ENCODE measurements at regions not wholly inside any gene's neighbourhood (a gene's known extent, or its start where the extent isn't known, plus 50 kb on each side); places are given as distances from the start of the nearest gene placed in this dataset.
"Not testable (repeated sequence)": the region's sequence is repeated elsewhere in the genome, so short reads cannot be mapped to it uniquely, and the experiment has no call there.

DNA sequence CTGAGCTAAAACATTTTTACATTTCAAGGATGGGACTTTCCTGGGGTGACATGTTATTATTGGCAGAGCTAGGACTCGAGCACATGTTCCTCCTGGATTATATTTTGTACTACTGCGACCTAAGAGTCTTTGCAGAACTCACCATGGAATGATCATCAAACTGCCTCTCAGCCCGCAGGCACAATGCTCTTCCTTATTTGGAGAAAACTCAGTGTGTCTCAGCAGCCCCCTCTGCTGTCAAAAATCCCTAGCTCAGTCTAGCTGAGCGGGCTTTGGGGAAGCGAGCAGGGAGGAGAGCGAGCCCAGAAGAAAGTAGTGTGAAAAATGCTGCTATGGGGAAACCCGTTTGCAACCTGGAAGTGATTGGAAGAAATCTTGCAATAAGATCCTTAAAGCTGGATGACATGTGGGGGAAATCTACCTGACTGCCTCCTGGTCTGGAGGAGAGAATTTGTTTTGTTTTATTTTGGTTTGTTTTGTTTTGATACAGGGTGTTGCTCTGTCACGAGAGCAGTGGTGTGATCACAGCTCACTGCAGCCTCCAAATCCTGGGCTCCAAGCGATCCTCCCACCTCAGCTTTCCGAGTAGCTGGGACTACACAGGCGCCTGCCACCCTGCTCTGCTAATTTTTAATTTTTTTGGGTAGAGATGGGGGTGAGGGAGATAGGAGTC, 89.9 kb upstream of the CLINT1 start:
- Histone ChIP-seq H2AFZ (ENCODE audit: low read depth, low read length) (peak overlapping the region; percentile 68), H3K23ac (ENCODE audit: low read length in 2 of 2) (no peak overlapping the region), H2AK5ac (ENCODE audit: low read length, severe bottlenecking) (peak overlapping the region; percentile 82), H3K4ac (ENCODE audit: low read depth in 1 of 2, low read length in 2 of 2) (no peak overlapping the region), H2BK5ac (ENCODE audit: low read depth, low read length, poor library complexity, severe bottlenecking) (peak overlapping the region; percentile 26), H4K91ac (ENCODE audit: low read length) (no peak overlapping the region), H3K4me3 (ENCODE audit: insufficient read depth in 1 of 2, low read depth in 1 of 2, low read length in 2 of 2) (peak overlapping the region in 1 of 2 experiments; percentile 34), H3K79me1 (replicated peaks; ENCODE audit: low read length, poor library complexity, severe bottlenecking) (no peaks in the 10 kb centered on the region), H2BK15ac (ENCODE audit: low read depth, poor library complexity, severe bottlenecking) (no peak overlapping the region), H3K4me2 (ENCODE audit: low read length, poor library complexity, severe bottlenecking) (peak overlapping the region; percentile 30), H2BK120ac (ENCODE audit: low read depth, low read length) (no peak overlapping the region), H3K9ac (ENCODE audit: low read length) (peak overlapping the region; percentile 88), H3K27me3 (ENCODE audit: control insufficient read depth in 1 of 2, insufficient read depth in 1 of 2, low read length in 2 of 2) (no peaks in the 10 kb centered on the region), H3K9me3 (ENCODE audit: control insufficient read depth, low read length) (no peaks in the 10 kb centered on the region), H3K14ac (ENCODE audit: low read length in 2 of 2) (no peak overlapping the region), H4K8ac (ENCODE audit: low read length) (peak overlapping the region; percentile 45), H3K36me3 (ENCODE audit: control insufficient read depth in 1 of 2, insufficient read depth in 2 of 2, low read depth in 1 of 2, low read length in 2 of 2) (no peaks in the 10 kb centered on the region), H3K18ac (ENCODE audit: low read depth in 1 of 2, low read length in 2 of 2) (peak overlapping the region in 1 of 2 experiments; percentile 56), H3K27ac (ENCODE audit: low read length, poor library complexity, severe bottlenecking) (peak overlapping the region; percentile 51), H3K4me1 (ENCODE audit: control insufficient read depth, insufficient read depth, low read depth, low read length) (peaks cover 3% of the 10 kb centered on the region), H2BK12ac (ENCODE audit: low read length in 2 of 2) (no peak overlapping the region)
- WGBS = 15% methylated on average over 11 of the region's 11 CpGs
- peak; percentile 92 for DNase-seq

DNA sequence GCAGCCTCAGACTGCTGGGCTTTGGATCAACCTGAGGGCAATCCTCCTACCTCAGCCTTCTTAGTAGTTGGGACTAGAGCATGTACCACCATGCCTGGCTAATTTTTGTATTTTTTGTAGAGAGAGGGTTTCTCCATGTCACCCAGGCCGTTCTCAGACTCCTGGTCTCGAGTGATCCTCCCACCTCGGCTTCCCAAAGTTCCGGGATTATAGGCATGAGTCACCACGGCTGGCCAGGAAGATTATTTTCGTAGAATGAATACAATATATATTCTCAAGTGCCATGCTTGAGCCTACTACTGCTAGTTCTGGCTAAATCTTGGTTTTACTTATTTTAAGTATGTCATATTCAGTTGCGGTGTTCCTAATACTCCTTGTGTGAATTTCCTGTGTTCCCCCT, 88.2 kb upstream of the CLINT1 start:
- no peak overlapping the region for H2BK15ac ChIP-seq (ENCODE audit: low read depth, poor library complexity, severe bottlenecking)

DNA sequence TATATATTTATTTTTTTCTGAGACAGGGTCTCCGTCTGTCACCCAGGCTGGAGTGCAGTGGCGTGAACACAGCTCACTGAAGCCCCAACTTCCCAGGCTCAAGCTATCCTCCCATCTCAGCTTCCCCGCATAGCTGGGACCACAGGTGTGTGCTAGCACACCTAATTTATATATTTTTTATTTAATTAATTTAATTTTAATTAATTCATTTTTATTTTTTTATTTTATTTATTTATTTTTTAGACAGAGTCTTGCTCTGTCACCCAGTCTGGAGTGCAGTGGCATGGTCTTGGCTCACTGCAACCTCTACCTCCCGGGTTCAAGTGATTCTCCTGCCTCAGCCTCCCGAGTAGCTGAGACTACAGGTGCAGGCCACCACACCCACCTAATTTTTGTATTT, 86.9 kb upstream of the CLINT1 start:
- H3K4me3 ChIP-seq (ENCODE audit: insufficient read depth in 1 of 2, low read depth in 1 of 2, low read length in 2 of 2); H4K8ac ChIP-seq (ENCODE audit: low read length); H3K36me3 ChIP-seq (ENCODE audit: control insufficient read depth in 1 of 2, insufficient read depth in 2 of 2, low read depth in 1 of 2, low read length in 2 of 2); H3K27ac ChIP-seq (ENCODE audit: low read length, poor library complexity, severe bottlenecking); H2BK120ac ChIP-seq (ENCODE audit: low read depth, low read length); H2AFZ ChIP-seq (ENCODE audit: low read depth, low read length); H3K9ac ChIP-seq (ENCODE audit: low read length); H2BK15ac ChIP-seq (ENCODE audit: low read depth, poor library complexity, severe bottlenecking); H3K9me3 ChIP-seq (ENCODE audit: control insufficient read depth, low read length); H3K23ac ChIP-seq (ENCODE audit: low read length in 2 of 2); H3K27me3 ChIP-seq (ENCODE audit: control insufficient read depth in 1 of 2, insufficient read depth in 1 of 2, low read length in 2 of 2); H3K4me1 ChIP-seq (ENCODE audit: control insufficient read depth, insufficient read depth, low read depth, low read length); H2BK12ac ChIP-seq (ENCODE audit: low read length in 2 of 2); H3K18ac ChIP-seq (ENCODE audit: low read depth in 1 of 2, low read length in 2 of 2); H3K4me2 ChIP-seq (ENCODE audit: low read length, poor library complexity, severe bottlenecking); H3K14ac ChIP-seq (ENCODE audit: low read length in 2 of 2); H4K91ac ChIP-seq (ENCODE audit: low read length); H3K4ac ChIP-seq (ENCODE audit: low read depth in 1 of 2, low read length in 2 of 2); H2BK5ac ChIP-seq (ENCODE audit: low read depth, low read length, poor library complexity, severe bottlenecking); H3K79me1 ChIP-seq (replicated peaks; ENCODE audit: low read length, poor library complexity, severe bottlenecking); DNase-seq; H2AK5ac ChIP-seq (ENCODE audit: low read length, severe bottlenecking): not testable (repeated sequence)
- 90% methylated on average over 4 of the region's 5 CpGs for WGBS

More for the DNA sequence above, 88.2 kb upstream of the CLINT1 start:
- no peak overlapping the region for H3K4me3 ChIP-seq (ENCODE audit: insufficient read depth in 1 of 2, low read depth in 1 of 2, low read length in 2 of 2)
- H2AFZ ChIP-seq (ENCODE audit: low read depth, low read length) = no peak overlapping the region
- H3K27me3 ChIP-seq (ENCODE audit: control insufficient read depth in 1 of 2, insufficient read depth in 1 of 2, low read length in 2 of 2) = no peaks in the 10 kb centered on the region
- no peak overlapping the region for H4K8ac ChIP-seq (ENCODE audit: low read length)
- no peak overlapping the region for H2BK5ac ChIP-seq (ENCODE audit: low read depth, low read length, poor library complexity, severe bottlenecking)
- no peak overlapping the region for H3K4me2 ChIP-seq (ENCODE audit: low read length, poor library complexity, severe bottlenecking)
- no peak for DNase-seq
- no peak overlapping the region for H3K18ac ChIP-seq (ENCODE audit: low read depth in 1 of 2, low read length in 2 of 2)
- no peak overlapping the region for H2AK5ac ChIP-seq (ENCODE audit: low read length, severe bottlenecking)
- H3K23ac ChIP-seq (ENCODE audit: low read length in 2 of 2) = no peak overlapping the region
- H3K4me1 ChIP-seq (ENCODE audit: control insufficient read depth, insufficient read depth, low read depth, low read length) = peaks cover 3% of the 10 kb centered on the region
- no peaks in the 10 kb centered on the region for H3K9me3 ChIP-seq (ENCODE audit: control insufficient read depth, low read length)
- no peaks in the 10 kb centered on the region for H3K36me3 ChIP-seq (ENCODE audit: control insufficient read depth in 1 of 2, insufficient read depth in 2 of 2, low read depth in 1 of 2, low read length in 2 of 2)
- no peak overlapping the region for H3K14ac ChIP-seq (ENCODE audit: low read length in 2 of 2)
- H4K91ac ChIP-seq (ENCODE audit: low read length) = no peak overlapping the region
- no peak overlapping the region for H2BK12ac ChIP-seq (ENCODE audit: low read length in 2 of 2)
- H2BK120ac ChIP-seq (ENCODE audit: low read depth, low read length) = no peak overlapping the region
- H3K4ac ChIP-seq (ENCODE audit: low read depth in 1 of 2, low read length in 2 of 2) = no peak overlapping the region
- H3K27ac ChIP-seq (ENCODE audit: low read length, poor library complexity, severe bottlenecking) = no peak overlapping the region
- H3K79me1 ChIP-seq (replicated peaks; ENCODE audit: low read length, poor library complexity, severe bottlenecking) = no peaks in the 10 kb centered on the region
- no peak overlapping the region for H3K9ac ChIP-seq (ENCODE audit: low read length)
- 76% methylated on average over 7 of the region's 7 CpGs for WGBS

DNA sequence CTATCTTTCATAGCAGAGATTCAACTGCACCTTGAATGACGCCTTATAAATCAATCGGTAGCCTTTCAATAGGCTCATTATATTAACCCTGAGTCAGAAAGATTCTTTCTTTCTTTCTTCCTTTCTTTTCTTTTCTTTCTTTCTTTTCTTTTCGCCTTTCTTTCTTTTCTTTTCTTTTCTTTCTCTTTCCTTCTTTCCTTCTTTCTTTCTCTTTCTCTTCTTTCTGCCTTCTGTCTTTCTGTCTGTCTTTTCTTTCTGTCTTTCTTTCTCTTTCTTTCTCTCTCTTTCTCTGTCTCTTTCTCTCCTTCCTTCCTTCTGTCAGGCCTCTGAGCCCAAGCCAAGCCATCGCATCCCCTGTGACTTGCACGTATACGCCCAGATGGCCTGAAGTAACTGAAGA, 86.0 kb upstream of the CLINT1 start:
- H2BK120ac ChIP-seq (ENCODE audit: low read depth, low read length) = no peak overlapping the region
- H3K9me3 ChIP-seq (ENCODE audit: control insufficient read depth, low read length) = no peaks in the 10 kb centered on the region
- no peak overlapping the region for H3K4ac ChIP-seq (ENCODE audit: low read depth in 1 of 2, low read length in 2 of 2)
- H3K27me3 ChIP-seq (ENCODE audit: control insufficient read depth in 1 of 2, insufficient read depth in 1 of 2, low read length in 2 of 2) = no peaks in the 10 kb centered on the region
- no peak overlapping the region for H3K23ac ChIP-seq (ENCODE audit: low read length in 2 of 2)
- peaks cover 3% of the 10 kb centered on the region for H3K4me1 ChIP-seq (ENCODE audit: control insufficient read depth, insufficient read depth, low read depth, low read length)
- H2AFZ ChIP-seq (ENCODE audit: low read depth, low read length) = no peak overlapping the region
- no peak overlapping the region for H2BK5ac ChIP-seq (ENCODE audit: low read depth, low read length, poor library complexity, severe bottlenecking)
- H3K9ac ChIP-seq (ENCODE audit: low read length) = no peak overlapping the region
- no peak overlapping the region for H3K27ac ChIP-seq (ENCODE audit: low read length, poor library complexity, severe bottlenecking)
- H4K8ac ChIP-seq (ENCODE audit: low read length) = no peak overlapping the region
- H3K79me1 ChIP-seq (replicated peaks; ENCODE audit: low read length, poor library complexity, severe bottlenecking) = no peaks in the 10 kb centered on the region
- H2BK15ac ChIP-seq (ENCODE audit: low read depth, poor library complexity, severe bottlenecking) = no peak overlapping the region
- H3K14ac ChIP-seq (ENCODE audit: low read length in 2 of 2) = no peak overlapping the region
- no peak overlapping the region for H2BK12ac ChIP-seq (ENCODE audit: low read length in 2 of 2)
- H3K18ac ChIP-seq (ENCODE audit: low read depth in 1 of 2, low read length in 2 of 2) = no peak overlapping the region
- WGBS = 78% methylated on average over 6 of the region's 6 CpGs
- no peak overlapping the region for H2AK5ac ChIP-seq (ENCODE audit: low read length, severe bottlenecking)
- H3K4me3 ChIP-seq (ENCODE audit: insufficient read depth in 1 of 2, low read depth in 1 of 2, low read length in 2 of 2) = no peak overlapping the region
- no peak overlapping the region for H4K91ac ChIP-seq (ENCODE audit: low read length)
- no peaks in the 10 kb centered on the region for H3K36me3 ChIP-seq (ENCODE audit: control insufficient read depth in 1 of 2, insufficient read depth in 2 of 2, low read depth in 1 of 2, low read length in 2 of 2)
- DNase-seq = no peak
- H3K4me2 ChIP-seq (ENCODE audit: low read length, poor library complexity, severe bottlenecking) = no peak overlapping the region

Data from mesenchymal stem cell (in vitro differentiated cells and primary cell).